K562 (cell line): ENCODE measurements at regions not wholly inside any gene's neighbourhood (a gene's known extent, or its start where the extent isn't known, plus 50 kb on each side); places are given as distances from the start of the nearest gene placed in this dataset.

ENCODE experiments used
- ASH1L ChIP-seq: fragments of 450-650 bp; IDR thresholded peaks from 2 replicates; pipeline ENCODE4 v1.6.1; 2018; ENCODE audit warnings: borderline replicate concordance, mild to moderate bottlenecking, low read depth; ENCODE audit not compliant: partially characterized antibody
- CHD7 ChIP-seq: fragments of 200-600 bp; sonication (generic); IDR thresholded peaks from one replicate; pipeline ENCODE4 v1.6.1; 2012; ENCODE audit warnings: mild to moderate bottlenecking, low read depth, low read length, inconsistent platforms
- DLX4 ChIP-seq: fragments of 250-450 bp; sonication (Bioruptor Pico); IDR thresholded peaks from 2 replicates; pipeline ENCODE4 v1.6.1; 2021; ENCODE audit warnings: mild to moderate bottlenecking
- JUNB ChIP-seq: fragments of 450-650 bp; formaldehyde crosslinking; conservative IDR thresholded peaks from 2 replicates; pipeline ENCODE4 v1.4.0; 2020; ENCODE audit warnings: mild to moderate bottlenecking
- POLR2A ChIP-seq: fragments of 450-650 bp; conservative IDR thresholded peaks from 2 replicates; pipeline ENCODE4 v1.6.1; 2016
- RNF2 ChIP-seq: sonication (generic); IDR thresholded peaks from 2 replicates; pipeline ENCODE4 v1.6.1; 2016
- SRSF1 ChIP-seq: fragments of 200-400 bp; formaldehyde crosslinking; IDR thresholded peaks from 2 replicates; pipeline ENCODE4 v1.6.1; 2017; ENCODE audit warnings: mild to moderate bottlenecking, low read depth, low read length, moderate library complexity
- U2AF1 ChIP-seq: fragments of 200-400 bp; formaldehyde crosslinking; optimal IDR thresholded peaks from 2 replicates; pipeline ENCODE3; 2017; ENCODE audit warnings: mild to moderate bottlenecking, low read depth, low read length, moderate library complexity
- XRCC5 ChIP-seq: fragments of 200-400 bp; formaldehyde crosslinking; IDR thresholded peaks from 2 replicates; pipeline ENCODE4 v1.6.1; 2017; ENCODE audit warnings: low read depth, mild to moderate bottlenecking, low read length
- ZNF589 ChIP-seq: fragments of 200-800 bp; sonication (Bioruptor generic); IDR thresholded peaks from 2 replicates; pipeline ENCODE4 v1.6.1; 2016; ENCODE audit warnings: low read depth, missing genetic modification characterization, missing compliant biosample characterization
- ZNF79 ChIP-seq: fragments of 250-450 bp; sonication (Bioruptor Pico); IDR thresholded peaks from 2 replicates; pipeline ENCODE4 v1.4.0; 2020; ENCODE audit warnings: low read depth, mild to moderate bottlenecking, moderate library complexity
- TF ChIP-seq, protein P1 (sequence below): fragments of 250-450 bp; sonication (Bioruptor Pico); IDR thresholded peaks from 2 replicates; pipeline ENCODE4 v1.9.0; 2021; ENCODE audit warnings: mild to moderate bottlenecking
- TF ChIP-seq, protein P2 (sequence below): sonication (generic); formaldehyde crosslinking; IDR thresholded peaks from 2 replicates; pipeline ENCODE4 v1.8.0; 2022; ENCODE audit warnings: mild to moderate bottlenecking, missing genetic modification reagents, borderline replicate concordance

DNA sequence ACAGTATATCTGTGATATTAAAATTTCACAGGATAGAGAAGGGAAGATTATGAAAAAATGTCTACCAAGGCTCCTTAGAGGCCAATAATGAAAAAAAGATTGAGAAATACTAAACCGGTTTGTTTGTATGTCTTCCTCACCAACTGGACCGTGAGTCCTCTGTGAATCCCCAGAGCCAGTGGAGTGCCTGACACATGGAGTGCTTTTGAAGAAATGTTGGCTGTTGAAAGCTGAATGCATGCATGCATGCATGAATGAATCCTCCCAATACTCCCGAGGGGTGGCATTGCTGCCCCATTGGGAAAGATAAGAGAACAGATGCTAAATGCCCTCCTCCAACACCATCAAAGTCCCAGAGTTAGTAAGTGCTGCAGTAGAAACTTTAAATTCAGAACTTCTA is 152.7 kb upstream of the SERP2 start (continued):
- no peak for TF ChIP-seq CHD7
- TF ChIP-seq ZNF589 = no peak
- no peak for TF ChIP-seq DLX4 (CRISPR knock-in tag)
- no peak for TF ChIP-seq ZNF79 (CRISPR knock-in tag)
- TF ChIP-seq XRCC5 = no peak
- TF ChIP-seq SRSF1 = no peak
- TF ChIP-seq POLR2A = no peak
- TF ChIP-seq ASH1L = no peak
- TF ChIP-seq RNF2 = no peak
- TF ChIP-seq, protein P1, sequence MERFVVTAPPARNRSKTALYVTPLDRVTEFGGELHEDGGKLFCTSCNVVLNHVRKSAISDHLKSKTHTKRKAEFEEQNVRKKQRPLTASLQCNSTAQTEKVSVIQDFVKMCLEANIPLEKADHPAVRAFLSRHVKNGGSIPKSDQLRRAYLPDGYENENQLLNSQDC (CRISPR knock-in tag) = no peak
- no peak for TF ChIP-seq U2AF1
- no peak for TF ChIP-seq JUNB (CRISPR knock-in tag)
- TF ChIP-seq, protein P2, sequence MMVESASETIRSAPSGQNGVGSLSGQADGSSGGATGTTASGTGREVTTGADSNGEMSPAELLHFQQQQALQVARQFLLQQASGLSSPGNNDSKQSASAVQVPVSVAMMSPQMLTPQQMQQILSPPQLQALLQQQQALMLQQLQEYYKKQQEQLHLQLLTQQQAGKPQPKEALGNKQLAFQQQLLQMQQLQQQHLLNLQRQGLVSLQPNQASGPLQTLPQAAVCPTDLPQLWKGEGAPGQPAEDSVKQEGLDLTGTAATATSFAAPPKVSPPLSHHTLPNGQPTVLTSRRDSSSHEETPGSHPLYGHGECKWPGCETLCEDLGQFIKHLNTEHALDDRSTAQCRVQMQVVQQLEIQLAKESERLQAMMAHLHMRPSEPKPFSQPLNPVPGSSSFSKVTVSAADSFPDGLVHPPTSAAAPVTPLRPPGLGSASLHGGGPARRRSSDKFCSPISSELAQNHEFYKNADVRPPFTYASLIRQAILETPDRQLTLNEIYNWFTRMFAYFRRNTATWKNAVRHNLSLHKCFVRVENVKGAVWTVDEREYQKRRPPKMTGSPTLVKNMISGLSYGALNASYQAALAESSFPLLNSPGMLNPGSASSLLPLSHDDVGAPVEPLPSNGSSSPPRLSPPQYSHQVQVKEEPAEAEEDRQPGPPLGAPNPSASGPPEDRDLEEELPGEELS (CRISPR knock-in tag) = no peak
- TF ChIP-seq, all 486 proteins: peak for 0
